Transverse colon (tissue), 3 donors: ENCODE measurements at regions not wholly inside any gene's neighbourhood (a gene's known extent, or its start where the extent isn't known, plus 50 kb on each side); places are given as distances from the start of the nearest gene placed in this dataset.

Experiments
- EP300 ChIP-seq: sonication (generic); formaldehyde crosslinking; IDR thresholded peaks from one replicate; pipeline ENCODE4 v1.6.1; 2017; ENCODE audit warnings: antibody characterized with exemption, low read depth
- POLR2A ChIP-seq: fragments of 450-650 bp; IDR thresholded peaks from one replicate; pipeline ENCODE4 v1.6.1; 2016; ENCODE audit warnings: antibody characterized with exemption, mild to moderate bottlenecking, moderate library complexity
- TF ChIP-seq, protein P1 (sequence below), 5 experiments: fragments of 200-600 bp in 3 of 5; fragments of 450-650 bp in 2 of 5; sonication (generic) in 3 of 5; IDR thresholded peaks; 1 replicate in 2 of 5; 2 replicates in 3 of 5; pipeline ENCODE4 v1.5.1; 2016 to 2017; ENCODE audit warnings: antibody characterized with exemption in 5 of 5, inconsistent platforms in 3 of 5, mild to moderate bottlenecking in 2 of 5, moderate library complexity in 1 of 5

DNA sequence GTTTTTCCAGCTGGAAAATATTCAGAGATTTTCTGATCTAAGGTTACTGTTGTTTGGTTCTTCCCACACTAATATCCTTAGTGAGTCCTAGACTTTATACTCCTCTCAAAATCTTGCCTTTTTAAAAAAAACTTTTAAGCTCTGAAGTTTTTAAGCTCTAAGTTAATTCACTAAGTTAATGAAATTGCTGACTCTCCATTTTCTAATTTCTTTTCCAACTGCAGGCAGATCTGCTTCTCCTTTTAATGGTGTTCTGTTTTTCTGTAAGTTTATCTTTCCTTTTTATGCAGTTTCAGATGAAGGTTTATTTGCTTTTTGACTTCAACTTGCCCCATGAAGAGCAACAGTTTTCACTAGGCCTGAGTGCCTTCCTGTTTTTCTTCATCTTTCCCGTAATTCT, 125.8 kb upstream of the ARHGAP42 start:
- TF ChIP-seq EP300 (no peak), POLR2A (no peak)
- TF ChIP-seq, protein P1, sequence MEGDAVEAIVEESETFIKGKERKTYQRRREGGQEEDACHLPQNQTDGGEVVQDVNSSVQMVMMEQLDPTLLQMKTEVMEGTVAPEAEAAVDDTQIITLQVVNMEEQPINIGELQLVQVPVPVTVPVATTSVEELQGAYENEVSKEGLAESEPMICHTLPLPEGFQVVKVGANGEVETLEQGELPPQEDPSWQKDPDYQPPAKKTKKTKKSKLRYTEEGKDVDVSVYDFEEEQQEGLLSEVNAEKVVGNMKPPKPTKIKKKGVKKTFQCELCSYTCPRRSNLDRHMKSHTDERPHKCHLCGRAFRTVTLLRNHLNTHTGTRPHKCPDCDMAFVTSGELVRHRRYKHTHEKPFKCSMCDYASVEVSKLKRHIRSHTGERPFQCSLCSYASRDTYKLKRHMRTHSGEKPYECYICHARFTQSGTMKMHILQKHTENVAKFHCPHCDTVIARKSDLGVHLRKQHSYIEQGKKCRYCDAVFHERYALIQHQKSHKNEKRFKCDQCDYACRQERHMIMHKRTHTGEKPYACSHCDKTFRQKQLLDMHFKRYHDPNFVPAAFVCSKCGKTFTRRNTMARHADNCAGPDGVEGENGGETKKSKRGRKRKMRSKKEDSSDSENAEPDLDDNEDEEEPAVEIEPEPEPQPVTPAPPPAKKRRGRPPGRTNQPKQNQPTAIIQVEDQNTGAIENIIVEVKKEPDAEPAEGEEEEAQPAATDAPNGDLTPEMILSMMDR (IDR thresholded peaks at IDR 0.05), result no peak
